Esophagus muscularis mucosa (tissue), 4 donors: ENCODE measurements at regions not wholly inside any gene's neighbourhood (a gene's known extent, or its start where the extent isn't known, plus 50 kb on each side); places are given as distances from the start of the nearest gene placed in this dataset.

Experiments
- DNase-seq: peaks from one replicate; pipeline ENCODE4 v3.0.0-alpha.2; 2017; ENCODE audit errors: extremely low spot score
- H3K27ac ChIP-seq, 4 donors: fragments of 200-600 bp; sonication (generic); replicated peaks in 1 of 4; 1 replicate in 3 of 4; 2 replicates in 1 of 4; pipeline ENCODE4 v1.5.1; 2016 to 2019; ENCODE audit warnings: mild to moderate bottlenecking in 1 of 4
- H3K27me3 ChIP-seq, 4 donors: fragments of 200-600 bp; sonication (generic); one replicate each; pipeline versions ENCODE4 v1.5.1 to v1.6.0; 2016 to 2019
- H3K36me3 ChIP-seq, 4 donors: fragments of 200-600 bp; sonication (generic); one replicate each; pipeline ENCODE4 v1.5.1; 2016 to 2019
- H3K4me1 ChIP-seq, 4 donors: fragments of 200-600 bp; sonication (generic); one replicate each; pipeline ENCODE4 v1.5.1; 2016 to 2019
- H3K4me3 ChIP-seq, 4 donors: fragments of 200-600 bp; sonication (generic); 1 replicate in 2 of 4; 2 replicates in 2 of 4; pipeline ENCODE4 v1.5.1; 2016 to 2019; ENCODE audit warnings: mild to moderate bottlenecking in 4 of 4, moderate library complexity in 1 of 4
- H3K9me3 ChIP-seq, 4 donors: fragments of 200-600 bp; sonication (generic); 1 replicate in 3 of 4; 2 replicates in 1 of 4; pipeline ENCODE4 v1.5.1; 2016 to 2019
- CTCF ChIP-seq, 3 experiments: fragments of 200-600 bp in 2 of 3; fragments of 450-650 bp in 1 of 3; sonication (generic) in 2 of 3; IDR thresholded peaks; one replicate each; pipeline ENCODE4 v1.5.1; 2017 to 2019; ENCODE audit warnings: antibody characterized with exemption in 3 of 3, mild to moderate bottlenecking in 2 of 3, moderate library complexity in 1 of 3
- EP300 ChIP-seq: sonication (generic); formaldehyde crosslinking; IDR thresholded peaks from one replicate; pipeline ENCODE4 v1.6.1; 2017; ENCODE audit warnings: antibody characterized with exemption
- POLR2A ChIP-seq: fragments of 450-650 bp; IDR thresholded peaks from one replicate; pipeline ENCODE4 v1.6.1; 2017; ENCODE audit warnings: antibody characterized with exemption, moderate library complexity, mild to moderate bottlenecking, low read depth
- POLR2AphosphoS5 ChIP-seq, 2 donors: sonication (generic); formaldehyde crosslinking; IDR thresholded peaks; one replicate each; pipeline ENCODE4 v1.6.1; 2017; ENCODE audit warnings: antibody characterized with exemption in 2 of 2
- WGBS: methylation state at CpG from one replicate; pipeline ENCODE4 v1.1.5; 2018; 5-methylcytosine and 5-hydroxymethylcytosine counted together
- intact Hi-C: fragments of 100-400 bp; cut with DNase I; formaldehyde crosslinking; loops from one replicate; pipeline ENCODE4 v1.15.1; 2023

DNA sequence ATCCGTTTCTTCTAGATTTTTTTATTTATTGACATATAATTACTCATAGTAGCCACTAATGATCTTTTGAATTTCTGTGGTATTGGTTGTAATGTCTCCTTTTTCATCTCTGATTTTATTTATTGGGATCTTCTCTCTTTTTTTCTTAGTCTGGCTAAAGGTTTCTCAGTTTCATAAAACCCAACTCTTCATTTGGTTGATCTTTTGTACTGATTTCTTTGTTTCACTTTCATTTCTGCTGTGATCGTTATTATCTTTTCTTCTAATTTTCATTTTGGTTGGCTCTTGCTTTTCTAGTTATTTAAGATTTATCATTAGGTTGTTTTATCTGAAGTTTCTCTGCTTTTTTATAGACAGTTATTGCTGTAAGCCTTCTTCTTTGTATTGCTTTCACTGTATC is 463.6 kb upstream of the CRIM1 start:
- WGBS: 95% methylated on average over 2 of the region's 2 CpGs
- intact Hi-C loops: no loop called here
- Histone ChIP-seq H3K27ac (no peak overlapping the region), H3K4me1 (no peaks in the 10 kb centered on the region), H3K4me3 (no peak overlapping the region), H3K27me3 (no peaks in the 10 kb centered on the region), H3K36me3 (no peaks in the 10 kb centered on the region), H3K9me3 (no peaks in the 10 kb centered on the region)
- DNase-seq: no peak
- TF ChIP-seq POLR2A: no peak
- no peak for TF ChIP-seq CTCF (IDR thresholded peaks at IDR 0.05)
- TF ChIP-seq EP300: no peak
- no peak for TF ChIP-seq POLR2AphosphoS5 (IDR thresholded peaks at IDR 0.05)

DNA sequence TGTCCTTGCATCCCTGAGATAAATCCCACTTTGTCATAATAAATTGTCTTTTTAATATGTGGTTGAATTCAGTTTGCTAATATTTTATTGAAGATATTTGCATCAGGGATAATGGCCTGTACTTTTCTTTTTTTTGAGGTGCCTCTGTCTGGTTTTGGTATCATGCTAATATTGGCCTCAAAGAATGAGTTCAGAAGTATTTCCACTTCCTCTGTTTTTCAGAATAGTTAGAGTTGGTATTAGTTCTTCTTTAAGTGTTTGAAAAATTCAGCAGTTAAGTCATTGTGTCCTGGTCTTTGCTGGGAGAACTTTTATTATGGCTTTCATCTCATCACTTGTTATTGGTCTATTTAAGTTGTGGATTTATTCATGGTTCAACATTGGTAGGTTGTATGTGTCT is 464.1 kb upstream of the CRIM1 start:
- TF ChIP-seq POLR2AphosphoS5 (IDR thresholded peaks at IDR 0.05) (no peak), POLR2A (no peak), EP300 (no peak), CTCF (IDR thresholded peaks at IDR 0.05) (no peak)
- H3K9me3 ChIP-seq: no peaks in the 10 kb centered on the region
- H3K27ac ChIP-seq: no peak overlapping the region
- DNase-seq: no peak
- no peak overlapping the region for H3K4me3 ChIP-seq
- H3K36me3 ChIP-seq: no peaks in the 10 kb centered on the region
- intact Hi-C loops: no loop called here
- H3K27me3 ChIP-seq: no peaks in the 10 kb centered on the region
- H3K4me1 ChIP-seq: no peaks in the 10 kb centered on the region

DNA sequence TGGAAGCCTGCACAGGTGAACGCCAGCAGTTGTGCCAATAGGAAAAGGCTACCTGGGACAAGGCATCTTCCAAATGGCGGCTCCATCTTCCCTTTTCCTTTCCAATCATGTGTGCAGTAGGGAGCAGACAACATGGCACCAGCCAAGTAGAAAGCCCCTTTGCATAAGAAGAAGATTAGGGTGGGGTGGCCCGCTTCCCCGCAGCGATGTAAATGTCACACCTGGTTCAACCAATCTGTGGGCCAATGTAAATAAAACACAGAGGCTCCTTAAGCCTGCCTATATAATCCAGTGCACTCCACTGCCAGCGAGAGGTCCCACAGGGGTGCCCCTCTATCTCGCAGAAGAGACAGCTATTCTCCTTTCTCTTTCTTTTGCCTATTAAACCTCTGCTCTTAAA is 468.4 kb upstream of the CRIM1 start:
- DNase-seq: no peak
- Histone ChIP-seq H3K9me3 (no peaks in the 10 kb centered on the region), H3K27me3 (no peaks in the 10 kb centered on the region), H3K4me3 (no peak overlapping the region), H3K36me3 (no peaks in the 10 kb centered on the region), H3K27ac (no peak overlapping the region), H3K4me1 (no peaks in the 10 kb centered on the region)
- no peak for TF ChIP-seq POLR2A
- no peak for TF ChIP-seq CTCF (IDR thresholded peaks at IDR 0.05)
- no peak for TF ChIP-seq POLR2AphosphoS5 (IDR thresholded peaks at IDR 0.05)
- no peak for TF ChIP-seq EP300
- 89% methylated on average over 7 of the region's 7 CpGs for WGBS
- intact Hi-C loops: no loop called here

GRCh38 chr2:35873921-35874320 is 481.7 kb upstream of the CRIM1 start:
- 67% methylated on average over 4 of the region's 4 CpGs for WGBS
- no peak for DNase-seq
- intact Hi-C loops: no loop called here
- H3K27me3 ChIP-seq: no peaks in the 10 kb centered on the region
- H3K36me3 ChIP-seq: no peaks in the 10 kb centered on the region
- H3K9me3 ChIP-seq: no peaks in the 10 kb centered on the region
- H3K27ac ChIP-seq: no peak overlapping the region
- no peak overlapping the region for H3K4me3 ChIP-seq
- TF ChIP-seq CTCF (IDR thresholded peaks at IDR 0.05) (no peak), POLR2AphosphoS5 (IDR thresholded peaks at IDR 0.05) (no peak), EP300 (no peak)
- no peaks in the 10 kb centered on the region for H3K4me1 ChIP-seq

DNA sequence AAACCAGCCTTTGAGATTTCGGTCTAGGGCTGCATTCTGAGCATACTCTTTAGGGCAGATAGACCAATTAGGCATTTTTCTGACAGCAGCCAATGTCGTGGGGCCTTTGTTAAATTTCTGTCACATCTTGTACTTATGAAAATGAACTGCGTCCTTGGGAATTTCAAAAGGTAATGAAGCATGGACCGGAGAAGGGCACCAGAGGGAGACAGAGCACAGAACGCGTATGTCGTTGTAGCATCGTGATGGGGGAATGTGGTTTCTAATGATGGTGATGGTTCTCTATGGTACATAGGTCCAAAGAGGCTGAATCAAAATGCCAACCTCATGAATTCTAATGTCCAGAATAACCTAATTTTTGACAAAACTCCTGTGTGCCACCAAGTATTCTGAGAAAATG is 483.9 kb upstream of the CRIM1 start:
- H3K27ac ChIP-seq: no peak overlapping the region
- TF ChIP-seq POLR2AphosphoS5 (IDR thresholded peaks at IDR 0.05) (no peak), CTCF (IDR thresholded peaks at IDR 0.05) (peak in 1 of 3 experiments; percentile 10)
- no peak overlapping the region for H3K4me3 ChIP-seq
- intact Hi-C loops: no loop called here
- no peaks in the 10 kb centered on the region for H3K36me3 ChIP-seq
- WGBS: 82% methylated on average over 8 of the region's 8 CpGs
- no peak for DNase-seq
- H3K27me3 ChIP-seq: no peaks in the 10 kb centered on the region
- no peaks in the 10 kb centered on the region for H3K9me3 ChIP-seq
- no peaks in the 10 kb centered on the region for H3K4me1 ChIP-seq
